ENCODE measurements at regions not wholly inside any gene's neighbourhood (a gene's known extent, or its start where the extent isn't known, plus 50 kb on each side); places are given as distances from the start of the nearest gene placed in this dataset.

DNA sequence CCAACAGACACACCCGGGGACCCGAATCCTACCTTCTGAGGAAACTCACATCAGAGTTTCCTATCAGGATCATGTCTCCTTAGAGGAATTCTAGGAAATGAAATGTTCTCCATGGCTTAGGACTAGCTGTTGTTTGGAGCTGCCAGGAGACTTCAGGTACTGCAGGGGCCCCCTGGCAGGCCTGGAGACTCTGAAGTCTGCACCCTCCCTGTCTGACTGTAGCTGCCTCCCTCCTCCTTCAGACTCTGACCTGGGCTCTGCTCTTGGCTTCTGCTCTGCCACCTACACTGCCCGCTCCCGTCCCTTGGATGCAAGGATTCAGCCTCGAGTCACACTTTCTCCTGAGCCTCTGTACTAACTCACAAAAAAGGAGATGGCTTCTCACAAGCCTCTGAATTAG is 232.8 kb downstream of the INHBA start:
- DNase-seq (ENCODE audit: low read depth): no peak
- no peak overlapping the region for H3K4me3 ChIP-seq (ENCODE audit: control insufficient read depth, low read depth, low read length)
- no peak for TF ChIP-seq CTCF (conservative IDR thresholded peaks at IDR 0.05; ENCODE audit: control insufficient read depth, insufficient read depth, low read depth, low read length)

- no peak overlapping the region for H3K4me3 ChIP-seq (ENCODE audit: control insufficient read depth, low read depth, low read length)
- TF ChIP-seq CTCF (conservative IDR thresholded peaks at IDR 0.05; ENCODE audit: control insufficient read depth, insufficient read depth, low read depth, low read length): no peak
- DNase-seq (ENCODE audit: low read depth): no peak
These were observed 235.3 kb downstream of the INHBA start for GRCh38 chr7:41467596-41467995.

DNA sequence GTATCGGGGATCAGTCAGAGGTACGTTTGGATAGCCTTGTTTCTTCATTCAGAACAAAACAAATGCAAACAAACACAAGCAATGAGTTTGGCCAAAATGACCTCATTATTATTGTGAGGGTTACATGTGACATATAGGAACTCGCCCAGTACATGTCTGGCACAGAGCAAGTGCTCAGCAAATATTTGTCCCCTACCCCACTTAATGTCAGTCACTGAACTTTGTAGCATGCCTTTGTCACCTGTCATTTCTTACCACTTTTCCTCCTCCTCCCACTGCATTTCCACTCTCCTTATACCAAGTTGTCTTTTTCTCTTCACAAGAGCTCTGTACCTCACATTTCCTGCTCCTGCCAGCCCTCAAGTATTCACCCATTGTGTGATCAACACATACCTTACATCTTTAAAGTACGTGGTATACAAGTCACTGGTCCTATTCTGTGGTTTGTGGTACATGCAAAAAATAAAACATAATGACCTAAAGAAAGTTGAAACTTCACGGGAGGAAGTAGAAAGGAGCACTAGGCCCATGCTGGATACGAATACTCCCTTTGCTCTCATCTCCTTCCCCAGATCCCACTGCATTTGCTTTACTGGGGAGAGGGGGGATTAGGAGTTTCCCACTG is 236.0 kb downstream of the INHBA start:
- TF ChIP-seq CTCF (conservative IDR thresholded peaks at IDR 0.05; ENCODE audit: control insufficient read depth, insufficient read depth, low read depth, low read length): no peak
- no peak overlapping the region for H3K4me3 ChIP-seq (ENCODE audit: control insufficient read depth, low read depth, low read length)
- DNase-seq (ENCODE audit: low read depth): no peak

DNA sequence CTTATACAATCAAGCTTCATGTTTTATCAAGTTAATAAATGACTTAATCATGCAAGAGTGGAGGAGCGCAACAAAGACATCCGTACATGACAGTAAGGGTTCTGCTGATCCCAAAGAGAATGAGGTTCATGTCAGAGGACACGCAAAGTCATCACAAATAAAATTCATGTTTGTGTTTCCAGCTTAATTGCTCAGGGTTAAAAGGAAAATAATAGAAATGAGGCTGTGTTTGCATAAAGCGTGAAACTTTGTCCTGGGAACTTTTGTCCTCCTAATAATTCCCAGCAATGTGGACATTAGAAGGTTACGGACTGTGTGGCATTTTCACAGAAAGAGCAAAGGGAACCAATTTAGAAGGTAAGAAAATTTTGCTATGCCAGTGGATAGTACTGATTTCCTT is 237.3 kb downstream of the INHBA start:
- no peak for DNase-seq (ENCODE audit: low read depth)
- TF ChIP-seq CTCF (conservative IDR thresholded peaks at IDR 0.05; ENCODE audit: control insufficient read depth, insufficient read depth, low read depth, low read length): no peak
- no peak overlapping the region for H3K4me3 ChIP-seq (ENCODE audit: control insufficient read depth, low read depth, low read length)

DNA sequence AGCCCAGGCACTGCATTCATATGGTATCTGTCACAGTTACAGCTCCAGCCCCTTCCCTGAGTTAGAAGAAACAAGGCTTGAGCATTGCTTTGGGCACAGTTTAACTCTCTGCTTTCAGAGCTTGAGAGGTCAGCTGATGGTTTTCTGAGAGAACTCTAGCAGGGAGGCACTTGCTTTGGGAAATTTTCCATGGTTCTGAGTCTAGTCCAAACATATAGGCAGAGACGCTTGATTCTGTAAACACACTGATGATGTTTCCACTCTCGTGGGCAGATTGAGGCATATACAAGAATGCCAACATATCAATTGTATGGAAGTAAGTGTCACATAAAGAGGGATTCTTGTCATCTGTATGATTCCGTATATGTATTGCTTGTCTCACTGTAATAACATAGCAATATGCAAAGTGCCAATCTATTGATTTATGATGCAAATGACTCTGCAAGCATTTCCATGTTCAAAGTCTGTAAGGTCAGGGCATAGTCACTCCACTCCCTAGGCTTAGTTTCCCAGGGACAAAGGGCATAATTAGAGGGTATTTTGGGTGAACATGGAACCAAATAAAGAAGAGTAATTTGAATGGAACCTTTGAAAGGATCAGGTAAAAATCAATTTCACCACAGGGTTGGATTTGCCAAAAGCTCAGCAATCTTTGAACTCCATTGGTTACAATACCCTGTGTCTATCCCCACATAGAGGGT is 239.0 kb downstream of the INHBA start:
- DNase-seq (ENCODE audit: low read depth): no peak
- no peak for TF ChIP-seq CTCF (conservative IDR thresholded peaks at IDR 0.05; ENCODE audit: control insufficient read depth, insufficient read depth, low read depth, low read length)
- no peak overlapping the region for H3K4me3 ChIP-seq (ENCODE audit: control insufficient read depth, low read depth, low read length)

DNA sequence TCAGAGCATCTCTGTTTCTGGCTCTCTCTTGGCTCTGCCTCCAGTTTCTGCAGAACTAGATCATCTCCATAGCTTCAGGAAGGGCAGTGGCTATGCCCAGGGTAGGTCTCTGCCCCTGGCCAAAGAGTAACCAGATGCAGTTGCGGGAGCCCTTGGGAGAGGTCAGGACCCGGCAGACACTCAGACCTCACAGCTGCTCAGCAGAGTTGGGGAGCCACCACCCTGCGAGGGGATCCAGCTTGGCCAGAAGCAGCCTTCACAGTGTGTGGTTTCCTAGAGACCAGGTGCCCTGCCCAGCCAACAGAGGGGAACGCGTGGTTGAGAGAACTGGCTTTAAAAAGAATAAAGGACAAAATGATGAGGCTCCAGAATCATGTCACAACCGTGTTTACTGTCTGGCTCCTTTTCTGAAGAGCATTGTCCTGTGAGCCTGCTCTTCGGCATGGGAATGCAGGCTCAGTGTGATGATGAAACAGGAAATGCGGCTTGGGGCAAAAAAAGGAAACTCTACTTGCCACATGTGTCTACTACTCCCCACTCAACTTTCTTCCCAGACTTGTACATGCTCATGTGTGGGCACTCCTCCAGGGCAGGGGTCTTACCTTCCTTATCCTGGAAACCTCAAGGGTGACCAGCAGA is 243.1 kb downstream of the INHBA start:
- TF ChIP-seq CTCF (conservative IDR thresholded peaks at IDR 0.05; ENCODE audit: control insufficient read depth, insufficient read depth, low read depth, low read length): no peak
- H3K4me3 ChIP-seq (ENCODE audit: control insufficient read depth, low read depth, low read length): no peak overlapping the region
- no peak for DNase-seq (ENCODE audit: low read depth)

All from fibroblast of mammary gland (primary cell).